ENCODE measurements at regions not wholly inside any gene's neighbourhood (a gene's known extent, or its start where the extent isn't known, plus 50 kb on each side); places are given as distances from the start of the nearest gene placed in this dataset.
A peak's percentile ranks its signal among the peaks of the same experiment; 100 is the strongest.

DNA sequence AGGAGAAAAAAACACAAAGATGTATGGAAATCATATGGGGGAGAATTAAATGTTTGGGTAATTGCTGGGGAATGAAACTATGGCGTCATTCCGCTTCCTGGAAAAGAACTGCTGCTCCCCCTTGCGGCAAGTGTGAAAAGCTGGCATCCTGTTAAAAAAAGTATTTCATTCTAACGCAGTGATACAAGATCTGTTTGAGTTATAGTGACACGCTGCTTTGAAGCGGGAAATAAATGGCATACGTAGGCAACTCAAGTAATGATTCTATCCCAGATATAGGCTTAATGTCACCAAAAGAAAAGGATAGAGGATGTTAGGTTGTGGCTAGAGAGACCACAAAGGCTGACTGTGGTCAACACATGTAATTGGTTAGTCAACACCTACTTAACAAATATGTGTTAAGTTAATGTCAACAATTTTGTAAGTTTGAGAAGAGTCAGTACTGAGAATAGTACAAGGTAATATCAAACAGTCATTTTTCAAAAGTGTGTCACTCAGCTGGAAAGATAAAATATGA, 70.2 kb upstream of the ALDH1A1 start:
- Histone ChIP-seq H3K27me3 (ENCODE audit: control insufficient read depth, insufficient read depth, low read length) (no peaks in the 10 kb centered on the region), H3K4me3 (ENCODE audit: low read depth, low read length) (no peak overlapping the region), H3K36me3 (ENCODE audit: control insufficient read depth, insufficient read depth, low read length) (no peaks in the 10 kb centered on the region)
- peak; percentile 29 for DNase-seq (ENCODE audit: low read depth)
- TF ChIP-seq, protein P1, sequence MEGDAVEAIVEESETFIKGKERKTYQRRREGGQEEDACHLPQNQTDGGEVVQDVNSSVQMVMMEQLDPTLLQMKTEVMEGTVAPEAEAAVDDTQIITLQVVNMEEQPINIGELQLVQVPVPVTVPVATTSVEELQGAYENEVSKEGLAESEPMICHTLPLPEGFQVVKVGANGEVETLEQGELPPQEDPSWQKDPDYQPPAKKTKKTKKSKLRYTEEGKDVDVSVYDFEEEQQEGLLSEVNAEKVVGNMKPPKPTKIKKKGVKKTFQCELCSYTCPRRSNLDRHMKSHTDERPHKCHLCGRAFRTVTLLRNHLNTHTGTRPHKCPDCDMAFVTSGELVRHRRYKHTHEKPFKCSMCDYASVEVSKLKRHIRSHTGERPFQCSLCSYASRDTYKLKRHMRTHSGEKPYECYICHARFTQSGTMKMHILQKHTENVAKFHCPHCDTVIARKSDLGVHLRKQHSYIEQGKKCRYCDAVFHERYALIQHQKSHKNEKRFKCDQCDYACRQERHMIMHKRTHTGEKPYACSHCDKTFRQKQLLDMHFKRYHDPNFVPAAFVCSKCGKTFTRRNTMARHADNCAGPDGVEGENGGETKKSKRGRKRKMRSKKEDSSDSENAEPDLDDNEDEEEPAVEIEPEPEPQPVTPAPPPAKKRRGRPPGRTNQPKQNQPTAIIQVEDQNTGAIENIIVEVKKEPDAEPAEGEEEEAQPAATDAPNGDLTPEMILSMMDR (IDR thresholded peaks at IDR 0.05; ENCODE audit: insufficient read depth, low read length, poor library complexity, severe bottlenecking): peak; percentile 89

DNA sequence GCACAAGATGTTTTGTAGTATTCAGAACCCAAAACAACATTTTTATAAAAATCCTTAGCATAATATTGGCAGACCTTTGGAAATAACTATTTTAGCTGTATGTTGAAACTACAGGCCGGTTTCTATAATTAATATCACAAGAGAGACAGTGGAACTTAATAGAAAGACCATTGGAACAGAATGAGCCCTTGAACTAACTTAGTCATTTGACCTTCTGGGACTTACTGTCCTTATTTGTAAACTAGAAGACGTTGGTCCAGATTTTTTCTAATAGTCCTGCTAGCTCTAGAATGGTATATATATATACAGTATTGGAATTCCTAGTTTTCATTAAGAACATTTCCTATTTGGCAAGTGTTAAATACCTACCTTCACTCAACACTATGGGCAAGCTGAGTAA, 69.5 kb upstream of the ALDH1A1 start:
- H3K4me3 ChIP-seq (ENCODE audit: low read depth, low read length): no peak overlapping the region
- H3K36me3 ChIP-seq (ENCODE audit: control insufficient read depth, insufficient read depth, low read length): no peaks in the 10 kb centered on the region
- TF ChIP-seq, protein P1 (IDR thresholded peaks at IDR 0.05; ENCODE audit: insufficient read depth, low read length, poor library complexity, severe bottlenecking): no peak
- H3K27me3 ChIP-seq (ENCODE audit: control insufficient read depth, insufficient read depth, low read length): no peaks in the 10 kb centered on the region
- DNase-seq (ENCODE audit: low read depth): no peak

DNA sequence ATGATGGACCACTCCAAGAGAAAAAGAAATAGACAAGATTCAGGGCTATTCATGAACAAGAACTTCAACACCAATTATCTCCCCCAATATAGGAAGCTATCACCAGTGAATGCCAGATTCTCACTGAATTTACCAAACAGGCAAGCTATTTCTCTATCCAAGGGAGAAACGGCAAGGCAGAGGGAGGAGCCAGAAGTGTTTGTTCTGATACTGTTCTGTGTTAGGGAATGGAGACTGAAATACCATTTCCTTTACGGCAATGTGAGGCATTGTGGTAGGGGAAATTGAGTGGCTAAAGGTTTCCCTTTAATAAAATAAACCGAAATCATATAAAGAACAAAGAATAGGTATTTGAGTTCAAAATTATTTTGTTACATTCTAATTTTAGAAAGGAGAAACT, 68.0 kb upstream of the ALDH1A1 start:
- no peaks in the 10 kb centered on the region for H3K36me3 ChIP-seq (ENCODE audit: control insufficient read depth, insufficient read depth, low read length)
- TF ChIP-seq, protein P1 (IDR thresholded peaks at IDR 0.05; ENCODE audit: insufficient read depth, low read length, poor library complexity, severe bottlenecking): no peak
- no peak overlapping the region for H3K4me3 ChIP-seq (ENCODE audit: low read depth, low read length)
- no peak for DNase-seq (ENCODE audit: low read depth)
- no peaks in the 10 kb centered on the region for H3K27me3 ChIP-seq (ENCODE audit: control insufficient read depth, insufficient read depth, low read length)

DNA sequence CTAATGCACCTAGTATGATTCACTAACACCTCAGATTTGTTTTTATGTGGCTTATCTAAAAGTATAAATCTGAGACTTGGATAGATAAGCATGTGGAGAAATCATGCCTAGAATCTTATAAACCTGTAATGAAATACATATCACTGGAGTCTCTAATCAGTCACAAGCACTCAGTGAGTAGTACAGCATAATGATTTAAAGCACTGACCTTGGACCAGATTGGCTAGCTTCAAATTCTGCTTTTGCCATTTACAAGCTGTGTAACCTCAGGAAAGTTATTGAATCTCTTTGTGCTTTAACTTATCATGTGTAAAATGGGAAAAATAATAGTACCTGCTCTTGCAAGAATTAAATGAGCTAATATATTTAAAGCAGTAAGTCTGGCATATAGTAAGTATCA, 61.2 kb upstream of the ALDH1A1 start:
- TF ChIP-seq, protein P1 (IDR thresholded peaks at IDR 0.05; ENCODE audit: insufficient read depth, low read length, poor library complexity, severe bottlenecking): no peak
- Histone ChIP-seq H3K4me3 (ENCODE audit: low read depth, low read length) (no peak overlapping the region), H3K36me3 (ENCODE audit: control insufficient read depth, insufficient read depth, low read length) (no peaks in the 10 kb centered on the region), H3K27me3 (ENCODE audit: control insufficient read depth, insufficient read depth, low read length) (no peaks in the 10 kb centered on the region)
- no peak for DNase-seq (ENCODE audit: low read depth)

DNA sequence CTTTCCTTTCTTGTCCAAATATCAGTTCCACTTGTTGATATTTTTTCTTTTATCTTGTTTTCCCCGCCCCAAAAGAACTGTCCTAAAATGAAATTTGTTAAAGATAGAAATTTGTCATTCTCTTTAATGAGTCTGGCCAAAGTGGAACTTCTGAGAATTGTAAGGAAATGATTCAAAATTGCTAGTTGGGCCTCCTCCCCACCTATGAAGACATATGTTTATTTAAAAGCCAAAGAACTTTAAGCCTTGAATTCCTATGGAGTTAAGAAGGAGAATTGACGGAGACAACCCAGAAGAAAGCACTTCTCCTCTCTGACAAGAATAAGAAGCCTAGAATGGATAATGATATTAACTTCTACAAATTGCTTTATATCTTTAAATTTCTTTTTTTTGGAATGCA, 59.1 kb upstream of the ALDH1A1 start:
- Histone ChIP-seq H3K27me3 (ENCODE audit: control insufficient read depth, insufficient read depth, low read length) (no peaks in the 10 kb centered on the region), H3K36me3 (ENCODE audit: control insufficient read depth, insufficient read depth, low read length) (no peaks in the 10 kb centered on the region), H3K4me3 (ENCODE audit: low read depth, low read length) (no peak overlapping the region)
- no peak for DNase-seq (ENCODE audit: low read depth)
- TF ChIP-seq, protein P1 (IDR thresholded peaks at IDR 0.05; ENCODE audit: insufficient read depth, low read length, poor library complexity, severe bottlenecking): no peak

DNA sequence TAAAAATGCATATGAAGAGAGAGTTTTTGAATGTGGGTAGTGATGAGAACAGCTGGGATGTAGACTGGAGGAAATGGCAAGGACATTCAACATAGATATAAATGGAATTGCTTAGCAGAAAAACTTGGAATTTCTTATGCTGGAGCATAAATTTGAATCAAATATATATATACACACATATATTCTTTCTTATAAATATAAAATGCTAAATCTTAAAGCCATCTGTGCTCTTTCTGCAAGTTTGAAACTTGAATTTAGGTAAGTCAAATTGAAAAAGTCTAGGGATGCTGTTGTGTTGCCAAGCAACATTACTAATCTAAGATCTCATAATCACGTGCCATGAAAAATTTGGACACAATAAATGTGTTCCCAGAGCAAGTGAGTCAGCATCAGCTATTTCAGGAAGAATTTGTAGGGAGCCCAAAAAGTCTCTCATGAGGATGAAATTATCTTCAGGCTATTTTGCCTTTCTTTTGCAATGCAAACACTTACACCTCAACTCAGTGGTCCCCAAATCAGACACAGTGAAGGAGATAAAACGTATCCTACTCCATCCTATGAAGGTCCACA, 58.4 kb upstream of the ALDH1A1 start:
- Histone ChIP-seq H3K27me3 (ENCODE audit: control insufficient read depth, insufficient read depth, low read length) (no peaks in the 10 kb centered on the region), H3K36me3 (ENCODE audit: control insufficient read depth, insufficient read depth, low read length) (no peaks in the 10 kb centered on the region), H3K4me3 (ENCODE audit: low read depth, low read length) (no peak overlapping the region)
- TF ChIP-seq, protein P1 (IDR thresholded peaks at IDR 0.05; ENCODE audit: insufficient read depth, low read length, poor library complexity, severe bottlenecking): no peak
- DNase-seq (ENCODE audit: low read depth): no peak
